Fibroblast of skin of left biceps (primary cell): ENCODE measurements at regions not wholly inside any gene's neighbourhood (a gene's known extent, or its start where the extent isn't known, plus 50 kb on each side); places are given as distances from the start of the nearest gene placed in this dataset.
"Not testable (repeated sequence)": the region's sequence is repeated elsewhere in the genome, so short reads cannot be mapped to it uniquely, and the experiment has no call there.

Source experiments
- DNase-seq, 2 experiments: peaks; one replicate each; pipeline ENCODE4 v3.0.0-alpha.2; 2013; ENCODE audit warnings: low read depth in 2 of 2

GRCh38 chr7:113394856-113395255, 276.5 kb upstream of the SMIM30 start:
- no peak for DNase-seq

- no peak for DNase-seq
Measured at GRCh38 chr7:113392841-113393540, 274.6 kb upstream of the SMIM30 start.

- DNase-seq: no peak
Measured at GRCh38 chr7:113392421-113392820, 274.1 kb upstream of the SMIM30 start.

GRCh38 chr7:113389112-113389646, 270.8 kb upstream of the SMIM30 start:
- no peak for DNase-seq

- DNase-seq: no peak
Measured at GRCh38 chr7:113383638-113384037, 265.3 kb upstream of the SMIM30 start.

- DNase-seq: no peak
Measured at GRCh38 chr7:113379746-113380145, 261.4 kb upstream of the SMIM30 start.

GRCh38 chr7:113374955-113375354, 256.6 kb upstream of the SMIM30 start:
- DNase-seq: peak; percentile 11 to 24

GRCh38 chr7:113373863-113374262, 255.5 kb upstream of the SMIM30 start:
- DNase-seq: no peak

- DNase-seq: no peak
Measured at GRCh38 chr7:113371416-113372043, 253.2 kb upstream of the SMIM30 start.

GRCh38 chr7:113370910-113371309, 252.6 kb upstream of the SMIM30 start:
- no peak for DNase-seq

- DNase-seq: no peak
Measured at GRCh38 chr7:113368256-113368655, 249.9 kb upstream of the SMIM30 start.

GRCh38 chr7:113367041-113367586, 248.8 kb upstream of the SMIM30 start:
- no peak for DNase-seq

- no peak for DNase-seq
Measured at GRCh38 chr7:113366122-113366521, 247.8 kb upstream of the SMIM30 start.

- no peak for DNase-seq
Measured at GRCh38 chr7:113349339-113349738, 231.0 kb upstream of the SMIM30 start.

GRCh38 chr7:113339661-113340060, 221.3 kb upstream of the SMIM30 start:
- no peak for DNase-seq

GRCh38 chr7:113338071-113338696, 219.8 kb upstream of the SMIM30 start:
- no peak for DNase-seq

- DNase-seq: not testable (repeated sequence)
Measured at GRCh38 chr7:113336838-113337237, 218.5 kb upstream of the SMIM30 start.

- no peak for DNase-seq
Measured at GRCh38 chr7:113331155-113331898, 213.0 kb upstream of the SMIM30 start.

- DNase-seq: no peak
Measured at GRCh38 chr7:113321201-113321600, 202.8 kb upstream of the SMIM30 start.

GRCh38 chr7:113320419-113320818, 202.1 kb upstream of the SMIM30 start:
- no peak for DNase-seq

- no peak for DNase-seq
Measured at GRCh38 chr7:113314594-113314993, 196.2 kb upstream of the SMIM30 start.

- DNase-seq: no peak
Measured at GRCh38 chr7:113308399-113308798, 190.0 kb upstream of the SMIM30 start.
